ENCODE measurements at regions not wholly inside any gene's neighbourhood (a gene's known extent, or its start where the extent isn't known, plus 50 kb on each side); places are given as distances from the start of the nearest gene placed in this dataset.

GRCh38 chr17:64767269-64767997 is 105.3 kb upstream of the SMURF2 start:
- DNase-seq (ENCODE audit: low read depth): no peak
- H3K4me3 ChIP-seq (ENCODE audit: low read depth, low read length): no peak overlapping the region
- no peak for TF ChIP-seq CTCF (conservative IDR thresholded peaks at IDR 0.05; ENCODE audit: low read depth, low read length)

GRCh38 chr17:64765191-64765889 is 103.2 kb upstream of the SMURF2 start:
- DNase-seq (ENCODE audit: low read depth): no peak
- no peak for TF ChIP-seq CTCF (conservative IDR thresholded peaks at IDR 0.05; ENCODE audit: low read depth, low read length)
- H3K4me3 ChIP-seq (ENCODE audit: low read depth, low read length): no peak overlapping the region

GRCh38 chr17:64750891-64751677 is 89.0 kb upstream of the SMURF2 start:
- no peak for DNase-seq (ENCODE audit: low read depth)
- no peak overlapping the region for H3K4me3 ChIP-seq (ENCODE audit: low read depth, low read length)
- no peak for TF ChIP-seq CTCF (conservative IDR thresholded peaks at IDR 0.05; ENCODE audit: low read depth, low read length)

- H3K4me3 ChIP-seq (ENCODE audit: low read depth, low read length): no peak overlapping the region
- no peak for DNase-seq (ENCODE audit: low read depth)
- no peak for TF ChIP-seq CTCF (conservative IDR thresholded peaks at IDR 0.05; ENCODE audit: low read depth, low read length)
Measured at GRCh38 chr17:64750478-64750877, 88.4 kb upstream of the SMURF2 start.

GRCh38 chr17:64749306-64749705 is 87.2 kb upstream of the SMURF2 start:
- no peak for DNase-seq (ENCODE audit: low read depth)
- no peak overlapping the region for H3K4me3 ChIP-seq (ENCODE audit: low read depth, low read length)
- no peak for TF ChIP-seq CTCF (conservative IDR thresholded peaks at IDR 0.05; ENCODE audit: low read depth, low read length)

GRCh38 chr17:64747938-64748540 is 85.9 kb upstream of the SMURF2 start:
- DNase-seq (ENCODE audit: low read depth): no peak
- TF ChIP-seq CTCF (conservative IDR thresholded peaks at IDR 0.05; ENCODE audit: low read depth, low read length): no peak
- no peak overlapping the region for H3K4me3 ChIP-seq (ENCODE audit: low read depth, low read length)
